WERI-Rb-1 (cell line): ENCODE measurements at regions not wholly inside any gene's neighbourhood (a gene's known extent, or its start where the extent isn't known, plus 50 kb on each side); places are given as distances from the start of the nearest gene placed in this dataset.

Experiments used
- DNase-seq: peaks from one replicate; pipeline ENCODE4 v3.0.0-alpha.2; 2020
- H3K27ac ChIP-seq: fragments of 250-450 bp; sonication (Bioruptor Pico); 2 replicates; pipeline ENCODE4 v1.5.1; 2020; ENCODE audit warnings: mild to moderate bottlenecking, moderate library complexity
- H3K27me3 ChIP-seq: fragments of 250-450 bp; sonication (Bioruptor Pico); 2 replicates; pipeline ENCODE4 v1.5.1; 2021; ENCODE audit warnings: mild to moderate bottlenecking, low read depth, moderate library complexity; ENCODE audit not compliant: insufficient read depth, severe bottlenecking
- H3K36me3 ChIP-seq: fragments of 250-450 bp; sonication (Bioruptor Pico); 2 replicates; pipeline ENCODE4 v1.5.1; 2020; ENCODE audit warnings: mild to moderate bottlenecking, moderate library complexity
- H3K4me3 ChIP-seq: 2 replicates; pipeline ENCODE4 v1.5.1; 2011; ENCODE audit warnings: low read depth, mild to moderate bottlenecking, control low read depth, low read length
- H3K9me3 ChIP-seq: fragments of 250-450 bp; sonication (Bioruptor Pico); 2 replicates; pipeline ENCODE4 v1.5.1; 2021; ENCODE audit warnings: mild to moderate bottlenecking, moderate library complexity; ENCODE audit not compliant: severe bottlenecking
- TF ChIP-seq, protein P1 (sequence below): IDR thresholded peaks from 2 replicates; pipeline ENCODE4 v1.5.1; 2011; ENCODE audit warnings: low read depth, mild to moderate bottlenecking, control low read depth, inconsistent platforms, low read length

- Histone ChIP-seq H3K9me3 (no peaks in the 10 kb centered on the region), H3K36me3 (no peaks in the 10 kb centered on the region), H3K27ac (no peak overlapping the region), H3K27me3 (no peaks in the 10 kb centered on the region), H3K4me3 (no peak overlapping the region)
- no peak for DNase-seq
- TF ChIP-seq, protein P1, sequence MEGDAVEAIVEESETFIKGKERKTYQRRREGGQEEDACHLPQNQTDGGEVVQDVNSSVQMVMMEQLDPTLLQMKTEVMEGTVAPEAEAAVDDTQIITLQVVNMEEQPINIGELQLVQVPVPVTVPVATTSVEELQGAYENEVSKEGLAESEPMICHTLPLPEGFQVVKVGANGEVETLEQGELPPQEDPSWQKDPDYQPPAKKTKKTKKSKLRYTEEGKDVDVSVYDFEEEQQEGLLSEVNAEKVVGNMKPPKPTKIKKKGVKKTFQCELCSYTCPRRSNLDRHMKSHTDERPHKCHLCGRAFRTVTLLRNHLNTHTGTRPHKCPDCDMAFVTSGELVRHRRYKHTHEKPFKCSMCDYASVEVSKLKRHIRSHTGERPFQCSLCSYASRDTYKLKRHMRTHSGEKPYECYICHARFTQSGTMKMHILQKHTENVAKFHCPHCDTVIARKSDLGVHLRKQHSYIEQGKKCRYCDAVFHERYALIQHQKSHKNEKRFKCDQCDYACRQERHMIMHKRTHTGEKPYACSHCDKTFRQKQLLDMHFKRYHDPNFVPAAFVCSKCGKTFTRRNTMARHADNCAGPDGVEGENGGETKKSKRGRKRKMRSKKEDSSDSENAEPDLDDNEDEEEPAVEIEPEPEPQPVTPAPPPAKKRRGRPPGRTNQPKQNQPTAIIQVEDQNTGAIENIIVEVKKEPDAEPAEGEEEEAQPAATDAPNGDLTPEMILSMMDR = no peak
These were observed 393.1 kb downstream of the TAF11L14 start for GRCh38 chr5:18027241-18027867.

- H3K36me3 ChIP-seq = no peaks in the 10 kb centered on the region
- H3K4me3 ChIP-seq = no peak overlapping the region
- no peaks in the 10 kb centered on the region for H3K27me3 ChIP-seq
- no peak for DNase-seq
- no peaks in the 10 kb centered on the region for H3K9me3 ChIP-seq
- no peak overlapping the region for H3K27ac ChIP-seq
- TF ChIP-seq, protein P1 = no peak
These were observed 393.8 kb downstream of the TAF11L14 start for GRCh38 chr5:18028036-18028435.

DNA sequence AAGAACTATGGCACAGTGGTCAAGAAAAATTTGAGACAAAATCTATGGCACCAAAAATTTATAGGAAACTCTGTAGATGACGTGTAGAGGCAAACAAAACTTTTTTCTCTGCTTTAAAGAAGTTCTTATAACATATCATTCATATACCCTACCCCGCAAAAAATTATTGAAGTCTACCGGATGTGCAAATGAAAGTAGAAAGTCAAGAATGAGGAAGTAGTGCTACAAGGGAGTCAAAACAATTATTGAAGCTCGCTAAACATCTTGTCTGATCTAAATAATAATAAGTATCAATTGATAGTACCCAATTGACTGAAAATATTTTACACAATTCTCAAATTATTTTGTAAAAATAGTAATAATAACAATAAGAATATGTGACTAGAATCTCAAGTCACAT is 398.5 kb downstream of the TAF11L14 start:
- H3K9me3 ChIP-seq = no peaks in the 10 kb centered on the region
- no peak overlapping the region for H3K4me3 ChIP-seq
- H3K27me3 ChIP-seq = no peaks in the 10 kb centered on the region
- no peak for DNase-seq
- TF ChIP-seq, protein P1 = no peak
- H3K27ac ChIP-seq = no peak overlapping the region
- H3K36me3 ChIP-seq = no peaks in the 10 kb centered on the region

GRCh38 chr5:18036531-18036930 is 402.3 kb downstream of the TAF11L14 start:
- TF ChIP-seq, protein P1 = no peak
- no peak for DNase-seq
- H3K9me3 ChIP-seq = no peaks in the 10 kb centered on the region
- H3K36me3 ChIP-seq = no peaks in the 10 kb centered on the region
- no peak overlapping the region for H3K27ac ChIP-seq
- no peaks in the 10 kb centered on the region for H3K27me3 ChIP-seq
- no peak overlapping the region for H3K4me3 ChIP-seq

DNA sequence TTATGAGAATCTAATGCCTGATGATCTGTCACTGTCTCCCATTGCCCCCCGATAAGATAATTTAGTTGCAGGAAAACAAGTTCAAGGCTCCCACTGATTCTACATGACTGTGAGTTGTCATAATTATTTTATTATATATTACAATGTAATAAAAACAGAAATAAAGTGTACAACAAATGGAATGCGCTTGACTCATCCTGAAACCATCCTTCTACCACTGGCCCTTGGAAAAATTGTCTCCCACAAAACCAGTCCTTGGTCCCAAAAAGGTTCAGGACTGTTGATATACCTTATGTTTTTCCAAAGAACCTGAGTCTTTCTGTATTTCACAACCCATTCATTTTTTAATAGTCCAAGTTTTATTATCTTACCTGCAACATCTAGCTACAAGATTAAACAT is 403.5 kb downstream of the TAF11L14 start:
- Histone ChIP-seq H3K27ac (no peak overlapping the region), H3K4me3 (no peak overlapping the region), H3K27me3 (no peaks in the 10 kb centered on the region), H3K9me3 (no peaks in the 10 kb centered on the region), H3K36me3 (no peaks in the 10 kb centered on the region)
- TF ChIP-seq, protein P1 = no peak
- no peak for DNase-seq

DNA sequence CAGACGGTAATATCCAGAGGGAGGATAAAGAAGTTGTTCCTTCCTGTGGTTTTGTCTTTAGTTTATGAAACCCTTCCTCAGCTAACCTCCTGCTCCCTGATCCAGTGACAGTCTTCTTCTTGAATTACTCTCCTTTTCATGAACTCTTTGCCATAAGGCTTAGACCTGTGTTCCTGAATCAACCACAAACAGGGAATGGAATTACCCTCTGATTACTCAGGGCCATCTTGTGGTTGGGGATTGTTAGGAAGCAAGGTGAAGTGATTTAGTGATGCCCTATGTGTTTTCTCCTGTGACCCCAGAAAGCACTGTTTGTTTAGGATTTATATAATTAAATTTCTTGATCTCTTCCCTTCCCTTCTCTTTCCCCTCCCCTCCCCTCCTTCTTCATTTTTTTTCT is 409.1 kb downstream of the TAF11L14 start:
- Histone ChIP-seq H3K36me3 (no peaks in the 10 kb centered on the region), H3K27me3 (no peaks in the 10 kb centered on the region), H3K27ac (no peak overlapping the region), H3K9me3 (no peaks in the 10 kb centered on the region), H3K4me3 (no peak overlapping the region)
- TF ChIP-seq, protein P1 = no peak
- DNase-seq = no peak
